NB4 (cell line): ENCODE measurements at regions not wholly inside any gene's neighbourhood (a gene's known extent, or its start where the extent isn't known, plus 50 kb on each side); places are given as distances from the start of the nearest gene placed in this dataset.

ENCODE experiments used
- DNase-seq: peaks from one replicate; pipeline ENCODE4 v3.0.0; 2010; ENCODE audit warnings: low read depth
- H3K4me3 ChIP-seq: one replicate; pipeline ENCODE4 v1.5.1; 2011; ENCODE audit warnings: mild to moderate bottlenecking, low read depth, low read length, moderate library complexity
- CTCF ChIP-seq: IDR thresholded peaks from one replicate; pipeline ENCODE4 v1.5.1; 2012; ENCODE audit warnings: low read depth, low read length
- MAX ChIP-seq: IDR thresholded peaks from 2 replicates; pipeline ENCODE4 v1.6.1; 2011; ENCODE audit warnings: low read depth, low read length
- MYC ChIP-seq: IDR thresholded peaks from 2 replicates; pipeline ENCODE4 v1.6.1; 2011; ENCODE audit warnings: low read depth, low read length
- POLR2A ChIP-seq: IDR thresholded peaks from 2 replicates; pipeline ENCODE4 v1.6.1; 2011; ENCODE audit warnings: mild to moderate bottlenecking; ENCODE audit not compliant: insufficient read length; ENCODE audit errors: extremely low read depth

GRCh38 chr4:58477513-58477912 is 1367.3 kb upstream of the IGFBP7 start:
- TF ChIP-seq MYC (no peak), CTCF (no peak), POLR2A (no peak), MAX (no peak)
- H3K4me3 ChIP-seq, result no peak overlapping the region
- no peak for DNase-seq

- no peak overlapping the region for H3K4me3 ChIP-seq
- TF ChIP-seq MAX (no peak), POLR2A (no peak), CTCF (no peak), MYC (no peak)
- no peak for DNase-seq
Observed at GRCh38 chr4:58475097-58475496, 1364.9 kb upstream of the IGFBP7 start.

GRCh38 chr4:58465031-58465430 is 1354.8 kb upstream of the IGFBP7 start:
- TF ChIP-seq CTCF, result no peak
- TF ChIP-seq MYC, result no peak
- TF ChIP-seq MAX, result no peak
- no peak for TF ChIP-seq POLR2A
- no peak for DNase-seq
- H3K4me3 ChIP-seq, result no peak overlapping the region

GRCh38 chr4:58456727-58457384 is 1346.7 kb upstream of the IGFBP7 start:
- TF ChIP-seq MYC (no peak), POLR2A (no peak), CTCF (no peak), MAX (no peak)
- no peak for DNase-seq
- no peak overlapping the region for H3K4me3 ChIP-seq

GRCh38 chr4:58453956-58454355 is 1343.8 kb upstream of the IGFBP7 start:
- no peak for TF ChIP-seq CTCF
- no peak for TF ChIP-seq MYC
- no peak for TF ChIP-seq POLR2A
- no peak for TF ChIP-seq MAX
- DNase-seq, result no peak
- H3K4me3 ChIP-seq, result no peak overlapping the region
